Stimulated activated CD4-positive, alpha-beta T cell treated with anti-CD3 and anti-CD28 coated beads, Interleukin-15, amount 100 ng/mL, for 1 hour (primary cell): ENCODE measurements at regions not wholly inside any gene's neighbourhood (a gene's known extent, or its start where the extent isn't known, plus 50 kb on each side); places are given as distances from the start of the nearest gene placed in this dataset.
A peak's percentile ranks its signal among the peaks of the same experiment; 100 is the strongest.
"Not testable (repeated sequence)": the region's sequence is repeated elsewhere in the genome, so short reads cannot be mapped to it uniquely, and the experiment has no call there.

Experiments used
- DNase-seq, 2 donors: peaks; one replicate each; pipeline ENCODE4 v3.0.0-alpha.2; 2020; ENCODE audit warnings: low read depth in 1 of 2, low spot score in 1 of 2

DNA sequence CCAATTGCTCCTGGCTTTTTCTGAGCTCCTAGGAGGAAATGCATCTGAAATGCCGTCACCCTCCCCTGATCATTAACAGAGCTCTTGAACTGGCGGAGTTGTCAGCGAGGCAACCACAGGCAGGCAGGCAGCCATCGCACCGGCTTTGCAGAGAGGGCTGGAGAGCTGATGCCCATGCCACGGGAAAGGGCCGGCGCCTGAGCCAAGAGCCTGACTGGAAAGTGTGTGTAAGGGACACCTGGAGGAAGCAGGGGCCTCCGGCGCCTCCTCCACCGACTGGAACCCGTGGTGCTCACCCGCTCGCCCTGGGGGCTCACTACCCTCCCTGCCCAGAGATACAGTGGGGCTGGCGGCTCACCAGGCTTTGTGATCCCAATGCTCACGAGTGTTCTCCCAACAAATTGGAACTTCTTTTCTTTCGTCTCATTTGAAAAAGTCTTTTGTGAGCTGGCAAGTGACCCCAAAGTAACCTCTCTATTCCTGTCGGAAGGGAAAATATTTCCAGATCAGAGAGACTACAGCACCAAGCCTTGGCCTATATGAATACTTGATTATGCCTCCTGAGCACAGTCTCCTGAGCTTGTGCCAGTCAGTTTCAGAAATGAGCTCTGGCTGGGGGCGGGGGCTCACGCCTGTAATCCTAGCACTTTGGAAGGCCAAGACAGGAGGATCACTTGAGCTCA lies 97.7 kb upstream of the SLC25A33 start:
- DNase-seq = no peak

DNA sequence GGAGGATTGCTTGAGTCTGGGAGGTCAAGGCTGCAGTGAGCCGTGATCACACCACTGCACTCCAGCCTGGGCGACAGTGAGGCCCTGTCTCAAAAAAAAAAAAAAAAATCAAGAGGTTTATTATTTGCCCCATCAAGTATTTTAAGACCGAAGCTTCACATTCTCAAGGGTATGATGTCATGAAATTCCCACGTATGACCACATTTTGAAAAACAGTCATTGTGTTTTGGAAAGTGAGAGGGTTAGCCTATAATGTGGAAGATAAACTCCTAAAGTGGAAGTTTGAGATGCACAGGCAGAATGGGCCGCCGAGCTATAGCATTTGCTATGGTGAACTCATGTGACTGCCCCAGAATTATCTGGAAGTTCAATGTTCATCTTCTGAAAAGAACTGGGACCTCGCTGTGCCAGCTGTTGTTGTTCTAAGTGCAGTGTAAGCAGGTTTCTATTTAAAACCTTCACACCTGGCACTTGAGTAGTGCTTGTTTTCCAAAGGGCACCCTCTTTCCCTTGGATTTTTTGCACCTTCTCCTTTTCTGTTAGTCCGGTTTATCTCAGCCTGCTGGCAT lies 96.9 kb upstream of the SLC25A33 start:
- DNase-seq = no peak

DNA sequence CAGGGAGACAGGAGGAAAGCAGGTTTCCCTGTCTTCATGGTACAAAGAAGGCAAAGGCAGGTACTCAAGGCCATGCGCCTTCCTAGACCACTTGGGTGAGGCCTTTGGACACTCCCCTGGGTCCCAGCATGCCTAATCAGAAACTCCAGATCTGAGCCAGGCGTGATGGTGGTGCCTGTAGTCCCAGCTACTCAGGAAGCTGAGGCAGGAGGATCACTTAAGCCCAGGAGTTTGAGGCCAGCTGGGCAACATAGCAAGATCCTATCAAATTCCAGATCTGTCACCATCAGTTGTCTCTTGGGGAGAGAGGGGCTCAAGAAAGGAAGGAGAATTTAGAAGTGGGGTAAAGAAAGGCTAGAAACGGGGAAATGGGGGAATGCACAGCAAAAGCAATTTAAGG lies 96.3 kb upstream of the SLC25A33 start:
- DNase-seq = no peak

DNA sequence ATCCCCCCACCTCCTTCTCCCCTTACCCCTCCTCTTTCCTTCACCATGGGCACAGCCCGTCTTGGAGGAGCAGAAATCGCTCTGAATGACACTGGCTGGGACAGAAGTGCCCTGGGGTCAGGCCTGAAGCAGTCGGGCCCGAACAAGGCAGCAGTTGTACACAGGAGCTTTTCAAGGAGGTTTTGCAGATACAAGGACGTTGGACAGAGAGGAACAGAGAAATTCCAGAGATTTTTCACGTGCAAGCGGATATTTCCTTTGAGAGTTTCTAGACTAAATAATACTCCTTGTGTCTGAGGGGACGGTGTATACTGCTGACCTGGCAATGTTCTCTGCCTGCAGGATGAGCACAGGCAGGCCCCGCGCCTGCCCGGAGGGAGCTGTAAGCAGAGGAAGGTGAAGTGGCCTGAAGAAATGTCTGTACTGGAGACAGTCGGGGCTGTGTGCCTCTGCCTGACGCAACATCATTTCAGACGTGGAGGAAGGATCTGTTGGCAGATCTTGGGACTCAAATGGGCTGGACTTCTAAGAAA lies 95.3 kb upstream of the SLC25A33 start:
- DNase-seq = no peak

DNA sequence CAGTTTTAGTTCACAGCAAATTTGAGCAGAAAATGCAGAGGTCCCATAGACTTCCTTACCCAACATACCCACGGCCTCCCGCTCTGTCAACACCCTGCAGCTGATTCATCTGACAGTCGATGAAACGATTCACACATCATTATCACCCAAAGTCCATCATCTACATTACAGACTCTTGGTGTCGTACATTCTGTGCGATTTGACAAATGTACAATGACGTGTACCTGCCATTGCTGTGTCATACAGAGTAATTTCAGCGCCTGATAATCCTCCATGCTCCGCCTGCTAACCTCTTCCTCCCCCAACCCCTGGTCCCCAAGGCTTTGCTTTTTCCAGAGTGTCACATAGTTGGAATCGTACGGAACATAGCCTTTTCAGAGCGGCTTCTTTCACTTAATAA lies 94.7 kb upstream of the SLC25A33 start:
- DNase-seq = no peak

DNA sequence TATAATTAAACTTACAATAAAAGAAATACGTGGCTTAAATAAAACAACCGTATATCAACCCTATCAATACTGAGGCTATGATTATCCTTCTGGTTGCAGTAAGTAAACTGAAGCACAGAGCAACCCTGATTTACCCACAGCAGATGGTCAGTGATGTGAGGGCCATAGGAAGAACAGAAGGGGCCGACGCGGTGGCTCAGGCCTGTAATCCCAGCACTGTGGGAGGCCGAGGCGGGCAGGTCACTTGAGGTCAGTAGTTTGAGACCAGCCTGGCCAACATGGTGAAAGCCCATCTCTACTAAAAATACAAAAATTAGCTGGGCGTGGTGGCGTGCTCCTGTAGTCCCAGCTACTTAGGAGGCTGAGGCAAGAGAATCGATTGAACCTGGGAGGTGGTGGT lies 94.2 kb upstream of the SLC25A33 start:
- DNase-seq = not testable (repeated sequence)

DNA sequence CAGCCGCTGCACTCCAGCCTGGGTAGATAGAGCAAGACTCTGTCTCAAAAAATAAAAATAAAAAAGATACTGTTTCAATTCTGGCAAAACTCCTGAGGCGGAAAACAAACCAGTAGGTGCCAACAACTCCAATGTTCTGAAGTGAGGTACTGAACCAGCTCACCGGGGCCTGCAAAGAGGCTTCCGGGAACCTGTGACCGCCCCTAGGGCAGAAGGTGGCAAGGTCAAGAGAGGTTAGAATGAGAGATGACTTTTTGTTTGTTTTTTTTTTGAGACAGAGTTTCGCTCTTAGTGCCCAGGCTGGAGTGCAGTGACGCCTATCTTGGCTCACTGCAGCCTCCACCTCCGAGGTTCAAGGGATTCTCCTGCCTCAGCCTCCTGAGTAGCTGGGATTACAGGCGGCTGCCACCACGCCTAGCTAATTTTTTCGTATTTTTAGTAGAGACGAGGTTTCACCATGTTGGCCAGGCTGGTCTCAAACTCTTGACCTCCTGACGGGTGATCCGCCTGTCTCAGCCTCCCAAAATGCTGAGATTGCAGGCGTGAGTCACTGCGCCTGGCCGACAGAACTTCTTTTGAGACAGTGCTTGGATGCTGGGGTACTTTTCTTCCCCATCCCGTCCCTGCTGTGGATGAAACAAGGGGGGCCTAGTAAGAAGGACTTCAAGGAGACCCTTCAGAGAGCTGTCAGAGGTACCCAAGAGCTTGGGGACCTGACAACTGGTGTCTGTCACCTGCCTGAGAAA lies 91.9 kb upstream of the SLC25A33 start:
- DNase-seq = no peak

DNA sequence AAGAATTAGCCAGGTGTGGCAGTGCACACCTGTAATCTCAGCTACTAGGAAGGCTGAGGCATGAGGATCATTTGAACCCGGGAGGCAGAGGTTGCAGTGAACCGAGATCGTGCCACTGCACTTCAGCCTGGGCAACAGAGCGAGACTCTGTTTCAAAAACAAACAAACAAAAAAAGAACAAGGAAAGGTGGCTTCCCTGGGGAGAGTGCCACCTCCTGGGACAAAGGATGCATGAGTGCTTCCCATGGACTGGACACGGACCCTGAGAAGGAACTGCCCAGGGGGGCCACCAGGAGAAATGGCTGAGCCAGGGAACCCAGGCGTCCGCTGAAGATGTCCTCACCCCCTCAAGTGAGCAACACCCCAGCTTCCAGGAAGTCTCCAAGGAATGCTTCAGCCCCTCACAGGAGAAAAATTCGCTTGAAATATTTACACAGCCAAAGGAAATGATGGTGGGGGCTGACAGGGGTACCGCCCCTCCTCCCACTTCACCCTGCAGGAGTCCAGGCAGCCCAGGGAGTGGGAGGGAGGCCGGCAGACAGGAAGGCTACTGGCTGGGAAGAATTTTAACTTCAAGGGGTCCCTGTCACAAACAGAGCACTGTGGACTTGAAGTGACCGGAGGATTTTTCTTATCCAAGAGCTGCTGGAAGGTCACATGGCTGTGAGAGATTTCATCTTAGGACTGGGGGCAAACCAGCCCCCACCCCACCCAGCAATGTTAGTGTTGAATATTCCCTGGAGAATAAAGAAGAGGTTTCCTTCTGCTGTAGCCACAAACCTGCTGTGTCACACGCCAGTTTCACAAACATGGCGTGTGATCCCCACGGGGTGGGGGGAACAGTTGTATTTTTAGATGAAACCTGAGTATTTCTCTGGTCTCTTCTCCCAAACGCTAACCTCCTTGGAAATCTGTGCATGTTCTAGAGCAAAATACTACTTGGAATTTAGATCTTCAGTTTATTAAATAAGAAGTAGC lies 90.8 kb upstream of the SLC25A33 start:
- DNase-seq = no peak

DNA sequence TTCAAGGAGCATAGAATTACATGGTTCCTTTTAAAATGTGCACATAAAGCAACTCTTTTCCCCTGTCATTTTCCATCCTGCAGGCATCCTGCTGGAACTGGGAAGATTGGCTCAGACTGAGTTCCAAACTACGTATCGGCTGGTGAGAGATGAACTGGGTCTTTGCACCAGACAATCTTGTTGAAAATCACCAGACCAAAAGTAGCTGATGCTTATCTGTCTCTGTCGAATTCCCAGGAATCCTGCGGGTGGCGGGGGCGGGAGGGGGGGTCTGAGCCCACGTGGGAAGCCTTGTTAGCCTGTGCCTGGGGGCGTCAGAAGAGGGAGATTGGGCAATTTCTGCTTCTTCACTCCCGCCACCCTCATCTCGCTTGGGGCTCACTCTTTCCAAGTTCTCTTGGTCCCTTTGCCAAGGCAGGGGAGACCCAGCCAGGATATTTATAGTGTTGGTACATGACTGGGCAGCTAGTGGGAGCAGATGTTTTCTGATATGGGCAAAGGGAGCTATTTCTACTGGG lies 90.1 kb upstream of the SLC25A33 start:
- DNase-seq = no peak

DNA sequence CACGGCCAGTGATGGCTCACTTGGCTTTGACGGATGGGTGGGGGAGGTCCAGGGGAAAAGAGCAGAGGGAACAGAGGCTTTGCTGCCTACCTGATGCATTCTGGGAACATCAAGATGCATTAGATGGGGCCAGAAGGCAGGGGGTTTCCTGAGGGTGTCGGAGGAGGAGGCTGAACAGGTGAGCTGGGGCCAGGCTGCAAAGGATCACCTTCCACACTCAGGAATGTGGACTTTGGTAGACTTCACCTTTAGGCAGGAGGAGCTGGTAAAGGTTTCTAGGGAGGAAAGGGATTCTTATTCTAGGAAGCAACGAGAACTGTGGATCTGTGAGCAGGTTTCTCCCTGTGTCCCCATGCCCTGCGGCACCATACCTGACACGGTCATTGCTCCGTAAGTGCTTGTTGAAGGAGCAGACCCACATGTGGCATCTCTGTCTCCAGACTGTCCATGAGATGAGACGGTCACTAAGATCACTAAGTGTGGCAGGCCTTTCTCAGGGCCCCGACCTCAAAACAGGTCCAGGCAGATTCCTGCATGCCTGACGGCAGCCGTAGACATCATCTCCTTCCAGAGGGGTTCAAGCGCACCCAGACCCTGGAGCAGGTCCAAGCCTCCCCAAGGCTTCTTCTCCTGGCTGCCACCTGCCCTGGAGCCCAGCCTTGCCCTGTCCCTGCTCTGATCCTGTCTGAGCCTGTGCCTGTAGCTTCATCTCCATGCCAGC lies 89.1 kb upstream of the SLC25A33 start:
- no peak for DNase-seq

DNA sequence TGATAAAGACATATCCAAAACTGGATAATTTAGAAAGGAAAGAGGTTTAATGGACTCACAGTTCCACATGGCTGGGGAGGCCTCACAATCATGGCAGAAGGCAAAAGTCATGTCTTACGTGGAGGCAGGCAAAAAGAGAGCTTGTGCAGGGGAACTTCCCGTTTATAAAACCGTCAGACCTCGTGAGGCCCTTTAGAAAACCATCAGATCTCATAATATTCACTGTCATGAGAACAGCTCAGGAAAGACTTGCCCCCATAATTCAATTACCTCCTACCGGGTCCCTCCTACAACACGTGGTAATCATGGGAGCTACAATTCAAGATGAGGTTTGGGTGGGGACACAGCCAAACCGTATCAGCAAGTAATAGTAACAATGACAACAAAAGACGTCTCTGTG lies 88.2 kb upstream of the SLC25A33 start:
- DNase-seq = no peak

DNA sequence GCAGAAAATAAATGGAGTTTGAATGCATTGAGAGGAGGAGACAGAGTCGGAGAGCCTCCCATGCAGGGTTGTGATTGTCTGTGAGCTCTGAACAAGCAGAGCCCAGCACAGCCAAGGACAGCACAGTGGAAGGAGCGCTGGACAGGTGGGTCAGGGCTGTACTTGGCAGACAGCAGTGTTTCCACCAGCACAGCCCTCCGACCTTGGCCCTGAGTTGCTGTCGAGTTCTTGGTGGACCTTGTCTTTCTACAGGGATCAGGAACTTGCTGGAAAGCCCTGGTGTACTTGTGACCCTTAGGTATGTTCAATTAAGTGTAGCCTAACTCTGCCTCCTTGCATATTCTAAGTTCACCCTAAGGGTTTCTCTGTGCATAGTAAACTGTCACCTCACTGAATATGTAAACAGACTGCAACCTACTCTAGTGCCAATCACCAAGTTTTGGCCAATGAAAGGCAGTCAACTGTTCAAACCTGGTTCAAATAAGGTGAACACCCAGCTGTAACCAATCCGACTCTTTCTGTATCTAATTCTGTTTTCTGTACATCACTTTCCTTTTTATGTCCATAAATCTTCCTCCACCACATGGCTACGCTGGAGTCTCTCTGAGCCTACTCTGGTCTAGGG lies 86.6 kb upstream of the SLC25A33 start:
- no peak for DNase-seq

DNA sequence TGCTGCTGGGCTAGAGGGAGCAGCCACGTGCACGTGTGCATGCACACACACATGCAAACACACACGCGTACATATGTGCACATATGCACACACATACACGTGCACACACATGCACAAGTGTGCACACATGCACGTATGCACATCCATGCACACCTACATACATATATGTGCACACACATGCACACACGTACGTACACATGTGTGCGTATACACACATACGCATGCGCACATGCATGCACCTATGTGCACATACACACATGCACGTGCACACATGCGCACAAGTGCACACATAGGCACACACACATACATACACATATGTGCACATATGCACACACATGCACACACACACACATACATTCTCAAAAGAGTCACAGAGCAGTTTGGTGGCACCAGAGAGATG lies 85.9 kb upstream of the SLC25A33 start:
- DNase-seq = no peak

DNA sequence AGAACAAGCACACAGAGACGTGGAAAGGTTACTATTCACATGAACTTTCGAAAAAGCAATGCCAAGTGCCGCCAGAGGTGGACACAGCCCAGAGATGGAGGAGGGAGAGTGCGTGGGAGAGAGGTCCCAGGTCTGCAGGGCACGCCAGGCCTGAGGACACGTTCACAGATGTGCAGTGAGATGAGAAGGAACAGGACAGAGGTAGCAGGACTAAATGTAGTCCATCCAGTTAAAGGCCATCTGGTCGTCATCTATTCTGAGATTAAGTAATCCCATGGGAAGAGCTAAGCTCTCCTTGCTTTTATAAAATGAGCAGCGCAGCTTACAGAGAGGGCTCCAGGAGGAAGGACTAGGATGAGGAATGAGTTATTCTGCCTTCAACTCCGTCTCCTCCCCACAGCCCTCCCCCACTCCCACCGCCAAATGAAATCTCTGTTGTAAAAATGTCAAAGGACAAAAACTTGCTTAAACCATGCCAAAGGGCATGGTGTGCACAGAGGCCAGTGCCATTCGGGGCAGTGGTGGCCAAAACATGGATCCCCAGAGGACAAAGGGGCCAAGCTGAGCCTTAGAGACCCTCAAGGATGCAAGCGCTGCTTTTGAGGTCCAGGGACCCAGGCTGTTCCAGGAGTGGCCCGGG lies 85.4 kb upstream of the SLC25A33 start:
- no peak for DNase-seq

DNA sequence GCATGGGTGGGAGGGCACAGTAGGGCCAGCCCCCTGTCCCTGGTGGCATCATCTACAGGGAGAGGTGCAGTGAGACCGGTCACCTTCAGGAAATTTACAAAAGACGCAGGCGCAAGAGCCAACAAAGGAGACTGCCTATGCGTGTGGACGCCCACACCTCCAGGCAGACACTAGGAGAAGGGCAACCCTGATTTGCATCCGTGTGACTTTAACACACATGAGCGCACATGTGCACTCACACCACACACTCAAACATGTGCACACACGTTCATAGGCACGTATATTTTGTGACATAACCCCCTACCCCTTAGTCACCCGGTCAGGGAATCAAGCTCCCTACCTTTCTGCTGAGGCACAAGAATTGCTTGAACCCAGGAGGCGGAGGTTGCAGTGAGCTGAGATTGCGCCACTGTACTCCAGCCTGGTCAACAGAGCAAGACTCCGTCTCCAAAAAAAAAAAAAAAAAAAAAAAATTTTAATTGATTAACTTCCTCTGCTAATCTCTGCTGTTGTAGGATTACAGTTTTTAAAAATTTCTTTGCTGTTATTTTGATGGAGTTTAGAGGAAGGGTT lies 84.7 kb upstream of the SLC25A33 start:
- no peak for DNase-seq

DNA sequence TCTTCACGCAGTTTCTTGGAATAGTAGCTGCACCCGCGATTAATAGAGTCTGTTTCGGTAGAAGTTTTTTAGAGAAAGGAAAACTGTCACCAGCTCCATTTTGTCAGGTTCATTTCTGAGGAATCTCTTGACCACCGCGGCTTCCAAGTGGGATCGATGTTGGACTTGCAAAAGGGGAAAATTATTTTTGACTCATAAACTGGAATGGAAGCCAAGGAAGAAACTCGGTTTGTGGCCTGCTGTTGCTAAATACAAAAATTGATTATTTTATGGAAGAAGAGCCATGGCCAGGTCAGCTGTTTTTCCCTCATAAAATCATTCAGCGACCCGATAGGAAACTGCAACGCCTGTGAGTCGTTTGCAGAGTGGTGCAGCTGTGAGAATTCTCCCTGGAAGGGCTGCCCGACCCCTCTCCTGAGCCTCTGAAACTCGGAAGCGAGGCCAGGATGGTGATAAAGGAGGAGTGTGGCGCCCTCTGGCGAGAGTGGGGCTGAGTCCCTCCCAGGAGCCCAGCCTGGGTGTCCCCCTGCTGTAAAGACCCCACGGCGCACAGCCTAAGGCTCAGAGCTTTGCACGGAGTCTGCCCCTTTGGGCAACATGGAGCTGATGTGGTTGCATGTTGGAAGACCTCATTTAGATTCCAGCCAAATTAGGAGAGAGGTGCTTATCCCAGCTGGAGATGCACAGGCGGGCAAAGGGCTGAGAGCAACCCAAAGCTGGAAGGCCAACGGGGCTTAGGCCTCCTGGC lies 83.6 kb upstream of the SLC25A33 start:
- DNase-seq = peak; percentile 21 to 55

DNA sequence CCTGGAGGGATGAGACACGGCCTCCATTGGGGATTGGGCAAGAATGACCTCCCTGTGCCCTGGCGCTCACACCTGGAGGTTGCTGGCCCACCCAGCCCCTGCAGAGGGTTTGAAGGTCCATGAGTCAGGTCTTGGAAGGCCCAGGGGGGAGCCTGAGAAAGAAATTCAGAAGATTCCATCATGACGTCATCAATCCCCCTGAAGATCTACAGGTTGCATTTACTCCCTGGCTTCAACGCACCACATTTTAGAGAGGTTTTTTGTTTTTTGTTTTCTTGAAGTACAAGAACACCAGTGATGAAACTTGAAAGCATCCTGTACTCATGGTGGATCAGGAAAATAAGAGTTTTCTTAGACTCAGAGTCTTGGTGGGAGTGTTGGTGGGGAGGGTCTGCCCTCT lies 82.4 kb upstream of the SLC25A33 start:
- no peak for DNase-seq

DNA sequence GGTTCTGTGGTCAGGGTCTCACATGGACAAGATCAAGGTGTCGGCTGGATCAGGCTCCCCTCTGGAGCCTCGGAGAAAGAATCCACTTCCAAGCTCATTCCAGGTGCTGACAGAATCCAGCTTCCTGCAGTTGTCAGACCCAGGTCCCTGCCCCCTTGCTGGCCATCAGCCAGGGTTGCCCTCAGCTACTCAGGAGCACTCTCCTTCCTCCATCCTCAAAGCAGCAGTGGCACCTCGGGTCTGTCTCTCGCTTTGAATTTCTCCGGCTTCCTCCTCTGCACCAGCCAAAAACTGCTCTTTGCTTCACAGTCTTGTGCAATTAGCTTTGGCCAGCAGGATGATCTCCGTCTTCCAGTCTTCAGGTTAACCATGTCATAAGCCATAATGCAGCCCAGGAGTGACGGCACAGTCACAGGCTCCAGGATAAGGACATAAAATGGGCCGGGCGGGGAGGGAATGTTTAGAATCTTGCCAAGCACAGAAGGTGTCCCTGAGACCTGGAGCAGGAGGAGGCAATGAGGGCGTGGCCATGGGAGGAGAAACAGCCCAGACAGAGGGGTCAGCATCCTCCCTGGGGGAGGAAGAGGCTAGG lies 79.4 kb upstream of the SLC25A33 start:
- DNase-seq = no peak
